ENCODE measurements at regions not wholly inside any gene's neighbourhood (a gene's known extent, or its start where the extent isn't known, plus 50 kb on each side); places are given as distances from the start of the nearest gene placed in this dataset.

DNA sequence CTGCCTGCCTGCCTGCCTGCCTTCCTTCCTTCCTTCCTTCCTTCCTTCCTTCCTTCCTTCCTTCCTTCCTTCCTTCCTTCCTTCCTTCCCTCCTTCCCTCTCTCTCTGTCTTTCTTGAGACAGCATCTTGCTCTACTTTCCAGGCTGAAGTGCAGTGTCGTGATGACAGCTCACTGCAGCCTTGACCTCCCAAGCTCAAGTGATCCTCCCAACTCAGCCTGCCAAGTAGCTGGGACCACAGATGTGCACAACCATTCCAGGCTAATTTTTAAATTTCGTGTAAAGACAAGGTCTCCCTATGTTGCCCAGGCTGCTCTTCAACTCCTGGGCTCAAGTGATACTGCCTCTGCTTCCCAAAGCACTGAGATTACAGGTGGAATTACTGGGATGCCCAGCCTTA lies 328.2 kb upstream of the SORL1-AS1 start:
- H3K4me3 ChIP-seq (ENCODE audit: low read length in 2 of 2): no peak overlapping the region
- Mint-ChIP-seq H3K4me3 (no peak overlapping the region), H3K4me1 (no peaks in the 10 kb centered on the region), H3K27ac (no peak overlapping the region), H3K9me3 (peaks cover 0 to 14% (median 6%) of the 10 kb centered on the region in 8 donors), H3K36me3 (peaks cover 0 to 1% of the 10 kb centered on the region in 2 donors), H3K27me3 (no peaks in the 10 kb centered on the region)
- intact Hi-C loops (cut with micrococcal nuclease): no loop called here
- no peak for DNase-seq
- no peaks in the 10 kb centered on the region for H3K9me3 ChIP-seq (ENCODE audit: control insufficient read depth in 1 of 2, low read length in 2 of 2)
- ChIA-PET CTCF (ENCODE audit: partially characterized antibody) (no interaction called here), POLR2A (ENCODE audit: partially characterized antibody) (no interaction called here)
- no peaks in the 10 kb centered on the region for H3K27me3 ChIP-seq (ENCODE audit: insufficient read depth, low read length)
- H3K36me3 ChIP-seq (ENCODE audit: insufficient read depth, low read length): no peaks in the 10 kb centered on the region
- no peak overlapping the region for H3K27ac ChIP-seq (ENCODE audit: low read depth, low read length)
- no peaks in the 10 kb centered on the region for H3K4me1 ChIP-seq (ENCODE audit: insufficient read depth, low read length)

DNA sequence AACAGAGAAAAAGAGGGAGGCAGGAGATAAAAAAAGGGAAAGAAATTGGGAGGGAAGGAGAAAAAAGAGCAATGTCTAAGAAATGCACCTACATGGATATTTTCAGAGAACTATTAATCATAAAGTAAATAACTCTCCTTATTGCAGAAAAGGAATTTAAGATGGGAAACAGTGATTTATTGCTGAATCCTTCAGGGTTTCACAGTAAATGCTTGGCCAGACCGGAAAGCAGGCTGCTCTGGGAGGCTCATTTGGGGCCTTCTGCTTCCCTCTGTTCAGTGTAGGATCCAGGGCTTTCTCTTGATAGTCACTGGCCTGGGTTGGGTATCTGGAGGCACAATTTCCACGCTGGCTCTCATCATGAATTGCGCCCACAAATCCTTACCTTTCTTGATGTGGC lies 324.3 kb upstream of the SORL1-AS1 start:
- no peak overlapping the region for H3K27ac ChIP-seq (ENCODE audit: low read depth, low read length)
- CTCF ChIA-PET (ENCODE audit: partially characterized antibody): no interaction called here
- no peaks in the 10 kb centered on the region for H3K27me3 ChIP-seq (ENCODE audit: insufficient read depth, low read length)
- H3K4me3 Mint-ChIP-seq: no peak overlapping the region
- no peak overlapping the region for H3K4me3 ChIP-seq (ENCODE audit: low read length in 2 of 2)
- DNase-seq: no peak
- H3K36me3 ChIP-seq (ENCODE audit: insufficient read depth, low read length): no peaks in the 10 kb centered on the region
- intact Hi-C loops (cut with micrococcal nuclease): no loop called here
- POLR2A ChIA-PET (ENCODE audit: partially characterized antibody): no interaction called here
- no peak overlapping the region for H3K27ac Mint-ChIP-seq
- H3K4me1 Mint-ChIP-seq: no peaks in the 10 kb centered on the region
- no peaks in the 10 kb centered on the region for H3K4me1 ChIP-seq (ENCODE audit: insufficient read depth, low read length)
- H3K27me3 Mint-ChIP-seq: no peaks in the 10 kb centered on the region
- H3K9me3 ChIP-seq (ENCODE audit: control insufficient read depth in 1 of 2, low read length in 2 of 2): no peaks in the 10 kb centered on the region
- peaks cover 0 to 4% (median under 1%) of the 10 kb centered on the region in 8 donors for H3K9me3 Mint-ChIP-seq
- H3K36me3 Mint-ChIP-seq: no peaks in the 10 kb centered on the region

DNA sequence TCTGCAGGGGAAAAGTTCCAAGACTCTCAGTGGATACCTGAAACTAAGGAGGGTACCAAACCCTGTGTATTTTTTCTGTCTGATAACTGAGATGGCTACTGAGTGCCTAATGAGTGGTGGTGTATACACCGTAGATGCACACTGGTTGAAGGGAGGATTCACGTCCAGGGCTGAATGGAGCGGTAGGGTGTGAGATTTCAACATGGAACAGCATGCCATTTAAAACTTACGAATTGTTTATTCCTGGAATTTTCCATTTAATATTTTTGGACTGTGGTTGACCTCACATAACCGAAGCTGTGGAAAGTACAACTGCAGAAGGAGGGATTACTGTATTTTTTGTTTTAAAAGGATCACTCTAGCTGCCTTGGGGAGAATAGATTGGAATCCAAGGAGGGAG lies 322.5 kb upstream of the SORL1-AS1 start:
- Histone ChIP-seq H3K27ac (ENCODE audit: low read depth, low read length) (no peak overlapping the region), H3K4me3 (ENCODE audit: low read length in 2 of 2) (no peak overlapping the region), H3K4me1 (ENCODE audit: insufficient read depth, low read length) (no peaks in the 10 kb centered on the region), H3K36me3 (ENCODE audit: insufficient read depth, low read length) (no peaks in the 10 kb centered on the region), H3K9me3 (ENCODE audit: control insufficient read depth in 1 of 2, low read length in 2 of 2) (no peaks in the 10 kb centered on the region), H3K27me3 (ENCODE audit: insufficient read depth, low read length) (no peaks in the 10 kb centered on the region)
- Mint-ChIP-seq H3K27me3 (no peaks in the 10 kb centered on the region), H3K27ac (no peak overlapping the region), H3K4me1 (no peaks in the 10 kb centered on the region), H3K4me3 (no peak overlapping the region), H3K9me3 (peaks cover 0 to 2% (median 0%) of the 10 kb centered on the region in 8 donors), H3K36me3 (no peaks in the 10 kb centered on the region)
- intact Hi-C loops (cut with micrococcal nuclease): no loop called here
- no peak for DNase-seq
- CTCF ChIA-PET (ENCODE audit: partially characterized antibody): no interaction called here
- POLR2A ChIA-PET (ENCODE audit: partially characterized antibody): no interaction called here

DNA sequence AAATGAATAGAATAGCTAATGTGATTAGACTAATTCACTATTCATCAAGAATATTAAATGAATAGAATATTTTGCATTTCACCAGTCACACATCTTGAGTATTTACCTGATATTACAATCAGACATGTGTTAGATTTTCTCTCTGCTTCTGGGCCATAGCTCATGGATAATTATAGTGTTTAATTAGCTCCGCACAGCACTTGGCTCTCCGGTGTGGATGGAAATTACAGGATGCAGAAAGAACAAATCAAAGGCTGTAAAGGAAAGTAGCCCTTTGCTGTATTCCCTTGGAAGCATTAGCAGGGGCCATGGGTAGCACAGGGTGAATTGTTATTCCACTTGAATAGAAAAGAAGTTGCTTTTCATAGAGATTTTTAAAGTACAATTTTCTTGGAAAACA lies 320.3 kb upstream of the SORL1-AS1 start:
- Histone ChIP-seq H3K4me1 (ENCODE audit: insufficient read depth, low read length) (no peaks in the 10 kb centered on the region), H3K9me3 (ENCODE audit: control insufficient read depth in 1 of 2, low read length in 2 of 2) (no peaks in the 10 kb centered on the region), H3K27me3 (ENCODE audit: insufficient read depth, low read length) (no peaks in the 10 kb centered on the region), H3K27ac (ENCODE audit: low read depth, low read length) (no peak overlapping the region), H3K4me3 (ENCODE audit: low read length in 2 of 2) (no peak overlapping the region), H3K36me3 (ENCODE audit: insufficient read depth, low read length) (no peaks in the 10 kb centered on the region)
- intact Hi-C loops (cut with micrococcal nuclease): no loop called here
- Mint-ChIP-seq H3K27ac (no peak overlapping the region), H3K27me3 (peaks cover 0 to 1% of the 10 kb centered on the region in 2 donors), H3K36me3 (no peaks in the 10 kb centered on the region), H3K4me3 (no peak overlapping the region), H3K9me3 (no peaks in the 10 kb centered on the region), H3K4me1 (no peaks in the 10 kb centered on the region)
- CTCF ChIA-PET (ENCODE audit: partially characterized antibody): no interaction called here
- POLR2A ChIA-PET (ENCODE audit: partially characterized antibody): no interaction called here
- no peak for DNase-seq

DNA sequence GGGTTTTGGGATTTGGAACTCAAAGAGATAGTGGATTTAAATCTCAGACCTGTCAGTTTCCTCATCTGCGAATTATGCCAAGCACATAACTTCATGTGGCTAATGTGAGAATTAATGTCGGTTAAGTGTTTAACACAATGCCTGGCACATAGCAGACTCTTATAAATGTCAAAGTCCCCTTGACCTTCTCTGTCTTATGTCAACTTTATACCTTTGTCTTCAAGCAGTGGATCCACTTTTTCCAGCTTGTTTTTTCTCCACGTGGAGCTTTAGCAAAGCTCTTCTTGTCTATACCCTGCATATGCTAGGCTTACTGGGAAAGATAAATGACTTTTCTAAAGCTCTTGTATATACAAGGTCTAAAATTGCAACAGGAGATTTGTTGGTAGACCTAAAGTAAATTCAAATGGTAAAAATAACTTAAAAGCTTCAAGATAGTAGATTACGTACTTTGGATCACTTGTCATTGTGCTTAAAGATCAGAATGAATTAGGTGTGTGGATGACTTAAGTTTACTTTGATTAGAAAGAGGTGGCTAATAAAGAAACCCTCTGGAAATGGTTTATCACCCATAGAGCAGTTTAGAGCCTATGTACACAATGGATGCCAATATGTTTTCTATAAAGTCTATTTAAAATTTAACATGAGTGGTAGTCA lies 318.3 kb upstream of the SORL1-AS1 start:
- Histone ChIP-seq H3K36me3 (ENCODE audit: insufficient read depth, low read length) (no peaks in the 10 kb centered on the region), H3K4me3 (ENCODE audit: low read length in 2 of 2) (no peak overlapping the region), H3K27me3 (ENCODE audit: insufficient read depth, low read length) (no peaks in the 10 kb centered on the region), H3K4me1 (ENCODE audit: insufficient read depth, low read length) (no peaks in the 10 kb centered on the region), H3K27ac (ENCODE audit: low read depth, low read length) (no peak overlapping the region), H3K9me3 (ENCODE audit: control insufficient read depth in 1 of 2, low read length in 2 of 2) (no peaks in the 10 kb centered on the region)
- ChIA-PET CTCF (ENCODE audit: partially characterized antibody) (no interaction called here), POLR2A (ENCODE audit: partially characterized antibody) (no interaction called here)
- Mint-ChIP-seq H3K36me3 (no peaks in the 10 kb centered on the region), H3K27me3 (peaks cover 0 to 1% of the 10 kb centered on the region in 2 donors), H3K27ac (no peak overlapping the region), H3K4me1 (no peaks in the 10 kb centered on the region), H3K9me3 (no peaks in the 10 kb centered on the region), H3K4me3 (no peak overlapping the region)
- DNase-seq: no peak
- intact Hi-C loops (cut with micrococcal nuclease): no loop called here

DNA sequence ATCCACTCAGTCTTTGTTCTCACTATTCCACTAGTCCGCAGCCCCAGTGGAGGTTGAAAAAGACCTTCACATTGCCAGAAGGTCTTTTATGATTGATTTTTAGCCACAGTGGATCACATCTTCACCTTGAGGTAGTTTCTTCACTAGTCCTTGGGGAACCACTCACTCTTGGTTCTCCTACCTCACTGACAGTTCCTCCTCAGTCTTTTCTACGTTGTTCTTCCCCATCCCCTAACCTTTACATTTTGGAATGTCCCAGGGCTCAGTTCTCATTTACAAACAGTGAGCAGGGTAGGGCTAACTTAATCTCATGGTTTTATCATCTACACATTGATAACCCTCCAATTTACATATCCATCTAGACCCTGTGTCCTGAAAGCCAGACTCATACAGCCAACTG lies 316.4 kb upstream of the SORL1-AS1 start:
- ChIA-PET CTCF (ENCODE audit: partially characterized antibody) (no interaction called here), POLR2A (ENCODE audit: partially characterized antibody) (no interaction called here)
- H3K36me3 ChIP-seq (ENCODE audit: insufficient read depth, low read length): no peaks in the 10 kb centered on the region
- H3K9me3 ChIP-seq (ENCODE audit: control insufficient read depth in 1 of 2, low read length in 2 of 2): no peaks in the 10 kb centered on the region
- Mint-ChIP-seq H3K4me1 (no peaks in the 10 kb centered on the region), H3K9me3 (no peaks in the 10 kb centered on the region), H3K27me3 (peaks cover 0 to 1% of the 10 kb centered on the region in 2 donors), H3K4me3 (no peak overlapping the region), H3K27ac (no peak overlapping the region), H3K36me3 (no peaks in the 10 kb centered on the region)
- H3K4me3 ChIP-seq (ENCODE audit: low read length in 2 of 2): no peak overlapping the region
- DNase-seq: no peak
- H3K27ac ChIP-seq (ENCODE audit: low read depth, low read length): no peak overlapping the region
- intact Hi-C loops (cut with micrococcal nuclease): no loop called here
- no peaks in the 10 kb centered on the region for H3K27me3 ChIP-seq (ENCODE audit: insufficient read depth, low read length)
- no peaks in the 10 kb centered on the region for H3K4me1 ChIP-seq (ENCODE audit: insufficient read depth, low read length)

DNA sequence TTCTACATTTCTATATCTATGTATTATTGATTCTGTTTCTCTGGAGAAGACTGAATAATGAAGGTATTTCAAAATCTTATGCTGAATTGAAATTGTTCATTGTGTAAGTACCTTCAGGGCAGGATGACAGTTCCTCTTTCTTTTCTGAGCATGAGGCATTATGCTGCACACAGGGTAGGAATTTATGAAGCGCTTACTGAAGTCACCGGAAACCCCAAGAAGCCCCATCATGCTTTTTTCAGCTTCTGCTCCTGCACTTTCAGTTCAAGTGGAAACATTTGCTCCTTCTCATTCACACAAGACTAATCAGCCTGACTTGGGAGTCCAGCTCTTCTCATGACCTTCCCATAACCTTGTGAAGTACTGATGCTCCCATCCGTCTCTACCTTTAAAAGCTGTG lies 314.7 kb upstream of the SORL1-AS1 start:
- Mint-ChIP-seq H3K27ac (no peak overlapping the region), H3K4me1 (no peaks in the 10 kb centered on the region), H3K4me3 (no peak overlapping the region), H3K36me3 (no peaks in the 10 kb centered on the region), H3K9me3 (peaks cover 0 to 1% (median 0%) of the 10 kb centered on the region in 8 donors), H3K27me3 (peaks cover 1 to 2% of the 10 kb centered on the region in 2 donors)
- Histone ChIP-seq H3K9me3 (ENCODE audit: control insufficient read depth in 1 of 2, low read length in 2 of 2) (no peaks in the 10 kb centered on the region), H3K36me3 (ENCODE audit: insufficient read depth, low read length) (no peaks in the 10 kb centered on the region), H3K4me3 (ENCODE audit: low read length in 2 of 2) (no peak overlapping the region), H3K27me3 (ENCODE audit: insufficient read depth, low read length) (no peaks in the 10 kb centered on the region), H3K27ac (ENCODE audit: low read depth, low read length) (no peak overlapping the region), H3K4me1 (ENCODE audit: insufficient read depth, low read length) (no peaks in the 10 kb centered on the region)
- ChIA-PET CTCF (ENCODE audit: partially characterized antibody) (no interaction called here), POLR2A (ENCODE audit: partially characterized antibody) (no interaction called here)
- no peak for DNase-seq
- intact Hi-C loops (cut with micrococcal nuclease): no loop called here

DNA sequence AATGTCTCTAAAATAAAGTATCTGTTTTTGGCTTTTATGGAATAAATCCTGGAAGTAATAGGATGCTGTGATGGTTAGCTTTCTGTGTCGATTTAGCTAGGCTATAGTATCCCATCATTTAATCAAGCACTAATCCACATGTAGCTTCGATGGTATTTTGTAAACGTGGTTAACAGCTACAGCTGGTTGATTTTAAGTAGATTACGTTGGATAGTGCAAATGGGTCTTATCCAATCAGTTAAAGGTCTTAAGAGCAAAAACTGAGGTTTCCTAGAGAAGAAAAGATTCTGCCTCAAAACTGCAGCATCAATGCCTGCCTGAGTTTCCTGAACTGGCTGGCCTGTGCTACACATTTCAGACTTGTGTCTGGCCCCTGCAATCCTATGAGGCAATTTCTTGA lies 314.2 kb upstream of the SORL1-AS1 start:
- no peaks in the 10 kb centered on the region for H3K36me3 ChIP-seq (ENCODE audit: insufficient read depth, low read length)
- H3K9me3 ChIP-seq (ENCODE audit: control insufficient read depth in 1 of 2, low read length in 2 of 2): no peaks in the 10 kb centered on the region
- POLR2A ChIA-PET (ENCODE audit: partially characterized antibody): no interaction called here
- Mint-ChIP-seq H3K27ac (no peak overlapping the region), H3K9me3 (peaks cover 0 to 1% (median 0%) of the 10 kb centered on the region in 8 donors), H3K4me3 (no peak overlapping the region), H3K4me1 (no peaks in the 10 kb centered on the region), H3K27me3 (peaks cover 1 to 2% of the 10 kb centered on the region in 2 donors), H3K36me3 (no peaks in the 10 kb centered on the region)
- intact Hi-C loops (cut with micrococcal nuclease): no loop called here
- H3K27ac ChIP-seq (ENCODE audit: low read depth, low read length): no peak overlapping the region
- H3K4me3 ChIP-seq (ENCODE audit: low read length in 2 of 2): no peak overlapping the region
- no peaks in the 10 kb centered on the region for H3K4me1 ChIP-seq (ENCODE audit: insufficient read depth, low read length)
- CTCF ChIA-PET (ENCODE audit: partially characterized antibody): no interaction called here
- no peaks in the 10 kb centered on the region for H3K27me3 ChIP-seq (ENCODE audit: insufficient read depth, low read length)
- no peak for DNase-seq
